Vagina (tissue), 2 donors: ENCODE measurements at regions not wholly inside any gene's neighbourhood (a gene's known extent, or its start where the extent isn't known, plus 50 kb on each side); places are given as distances from the start of the nearest gene placed in this dataset.

ENCODE experiments used
- CTCF ChIP-seq, 3 experiments: fragments of 450-650 bp in 2 of 3; fragments of 200-600 bp in 1 of 3; sonication (generic) in 1 of 3; IDR thresholded peaks; one replicate each; pipeline ENCODE4 v1.5.1; 2017 to 2019; ENCODE audit warnings: antibody characterized with exemption in 3 of 3, mild to moderate bottlenecking in 2 of 3, moderate library complexity in 2 of 3
- POLR2AphosphoS5 ChIP-seq, 2 donors: sonication (generic); formaldehyde crosslinking; IDR thresholded peaks; one replicate each; pipeline ENCODE4 v1.9.0; 2017; ENCODE audit warnings: antibody characterized with exemption in 2 of 2, mild to moderate bottlenecking in 2 of 2, low read depth in 1 of 2; ENCODE audit not compliant: insufficient read depth in 1 of 2

GRCh38 chr1:9448132-9449109 is 90.8 kb upstream of the SLC25A33 start:
- TF ChIP-seq CTCF (IDR thresholded peaks at IDR 0.05) (no peak), POLR2AphosphoS5 (IDR thresholded peaks at IDR 0.05; ENCODE audit: insufficient read depth in 1 of 2, low read depth in 1 of 2) (no peak)
